ENCODE measurements at regions not wholly inside any gene's neighbourhood (a gene's known extent, or its start where the extent isn't known, plus 50 kb on each side); places are given as distances from the start of the nearest gene placed in this dataset.

- TF ChIP-seq GATA3 (IDR thresholded peaks at IDR 0.05; ENCODE audit: low read depth, low read length) (no peak), GATA2 (IDR thresholded peaks at IDR 0.05; ENCODE audit: low read depth, low read length) (no peak)
Observed at GRCh38 chr5:9786380-9787360, 156.5 kb upstream of the TAS2R1 start.

Data from SH-SY5Y (cell line).